Endothelial cell of umbilical vein (primary cell): ENCODE measurements at regions not wholly inside any gene's neighbourhood (a gene's known extent, or its start where the extent isn't known, plus 50 kb on each side); places are given as distances from the start of the nearest gene placed in this dataset.

Experiments used
- BruUV-seq: library from RNA; stranded (reverse); fragments of 400-500 nt; replicated peaks from 2 replicates; lab custom pipeline; 2021; lab: Mats Ljungman, UMichigan
- CTCF ChIA-PET: fragments of 300-600, 350-600 bp; sonication (Branson Sonifier 250); formaldehyde crosslinking; loops from one replicate; lab custom pipeline; 2021; ENCODE audit warnings: antibody characterized with exemption, inconsistent platforms; lab: Charles Lee
- POLR2A ChIA-PET: fragments of 300-600, 350-600 bp; sonication (Branson Sonifier 250); formaldehyde crosslinking; loops from one replicate; lab custom pipeline; 2021; ENCODE audit warnings: antibody characterized with exemption, inconsistent platforms; lab: Charles Lee
- DNase-seq: peaks from one replicate; pipeline ENCODE4 v3.0.0-alpha.2; 2011; ENCODE audit warnings: low read depth, low spot score
- FAIRE-seq: peaks from 2 replicates; lab custom pipeline; 2011; peaks lifted over from hg19 to GRCh38; lab: Jason Lieb, UNC
- H2AFZ ChIP-seq: 2 replicates; pipeline ENCODE4 v1.6.0; 2012; ENCODE audit warnings: low read depth, low read length, control low read depth, inconsistent platforms
- H3K27ac ChIP-seq: 2 replicates; pipeline ENCODE4 v1.5.1; 2011; ENCODE audit warnings: low read depth, mild to moderate bottlenecking, control low read depth, low read length, moderate library complexity; ENCODE audit not compliant: insufficient read depth
- H3K27me3 ChIP-seq, 2 experiments: 2 replicates each; pipeline versions ENCODE4 v1.6.0 to v1.6.1; 2011; ENCODE audit warnings: low read length in 2 of 2, mixed read lengths in 1 of 2; ENCODE audit not compliant: control insufficient read depth in 2 of 2, insufficient read depth in 2 of 2
- H3K36me3 ChIP-seq, 2 experiments: 2 replicates in 1 of 2; 3 replicates in 1 of 2; pipeline ENCODE4 v1.5.1; 2011; ENCODE audit warnings: low read length in 2 of 2, mild to moderate bottlenecking in 1 of 2, moderate library complexity in 1 of 2; ENCODE audit not compliant: control insufficient read depth in 2 of 2, insufficient read depth in 2 of 2; ENCODE audit errors: extremely low read depth in 1 of 2
- H3K4me1 ChIP-seq: 3 replicates; pipeline ENCODE4 v1.5.1; 2011; ENCODE audit warnings: mild to moderate bottlenecking, low read length; ENCODE audit not compliant: control insufficient read depth, insufficient read depth; ENCODE audit errors: extremely low read depth
- H3K4me2 ChIP-seq: 2 replicates; pipeline ENCODE4 v1.6.1; 2011; ENCODE audit warnings: low read length, control low read depth, mixed read lengths; ENCODE audit not compliant: insufficient read depth
- H3K4me3 ChIP-seq, 3 experiments: fragments of 200-600 bp in 1 of 3; sonication (generic), shearing (Covaris generic) in 1 of 3; replicated peaks in 1 of 3; 2 replicates each; pipeline ENCODE4 v1.5.1; 2011 to 2016; ENCODE audit warnings: control low read depth in 3 of 3, low read length in 3 of 3, mild to moderate bottlenecking in 2 of 3, inconsistent platforms in 1 of 3, low read depth in 1 of 3, moderate library complexity in 1 of 3; ENCODE audit not compliant: insufficient read depth in 1 of 3
- H3K79me2 ChIP-seq: 2 replicates; pipeline ENCODE4 v1.6.0; 2012; ENCODE audit warnings: low read length, inconsistent platforms; ENCODE audit not compliant: control insufficient read depth, insufficient read depth
- H3K9ac ChIP-seq: replicated peaks from 2 replicates; pipeline ENCODE3; 2011; ENCODE audit warnings: low read length, control low read depth; ENCODE audit not compliant: insufficient read depth; ENCODE audit errors: extremely low read depth
- H3K9me1 ChIP-seq: replicated peaks from 3 replicates; pipeline ENCODE4 v1.6.0; 2011; ENCODE audit warnings: mild to moderate bottlenecking, low read length; ENCODE audit not compliant: control insufficient read depth, insufficient read depth; ENCODE audit errors: extremely low read depth
- H3K9me3 ChIP-seq: replicated peaks from 2 replicates; pipeline ENCODE4 v1.5.1; 2012; ENCODE audit warnings: low read length, inconsistent platforms; ENCODE audit not compliant: control insufficient read depth, insufficient read depth
- H4K20me1 ChIP-seq: replicated peaks from 2 replicates; pipeline ENCODE3; 2011; ENCODE audit warnings: mild to moderate bottlenecking, low read length; ENCODE audit not compliant: control insufficient read depth, insufficient read depth; ENCODE audit errors: extremely low read depth
- CTCF ChIP-seq, 2 donors: IDR thresholded peaks; 1 replicate in 1 of 2; 2 replicates in 1 of 2; pipeline ENCODE4 v1.5.1; 2011; ENCODE audit warnings: low read length in 2 of 2, mild to moderate bottlenecking in 2 of 2, moderate library complexity in 2 of 2, control low read depth in 1 of 2, inconsistent platforms in 1 of 2, low read depth in 1 of 2; ENCODE audit not compliant: insufficient read depth in 1 of 2; ENCODE audit errors: extremely low read depth in 1 of 2
- EZH2 ChIP-seq: IDR thresholded peaks from 2 replicates; pipeline ENCODE4 v1.6.1; 2012; ENCODE audit warnings: borderline replicate concordance, low read depth, mild to moderate bottlenecking, moderate library complexity, low read length, inconsistent platforms; ENCODE audit not compliant: severe bottlenecking
- FOS ChIP-seq: IDR thresholded peaks from 2 replicates; pipeline ENCODE4 v1.6.1; 2011; ENCODE audit warnings: mild to moderate bottlenecking, low read length, moderate library complexity, borderline replicate concordance; ENCODE audit not compliant: insufficient read depth
- GATA2 ChIP-seq: IDR thresholded peaks from 2 replicates; pipeline ENCODE4 v1.7.0; 2011; ENCODE audit warnings: low read depth, mild to moderate bottlenecking, moderate library complexity, mixed read lengths, low read length; ENCODE audit not compliant: insufficient read length, insufficient read depth
- JUN ChIP-seq: IDR thresholded peaks from 2 replicates; pipeline ENCODE4 v1.6.1; 2011; ENCODE audit warnings: borderline replicate concordance, low read depth; ENCODE audit not compliant: insufficient read length, insufficient read depth
- MAX ChIP-seq: IDR thresholded peaks from 2 replicates; pipeline ENCODE4 v1.6.1; 2011; ENCODE audit not compliant: insufficient read depth, insufficient read length
- MYC ChIP-seq: IDR thresholded peaks from one replicate; pipeline ENCODE4 v1.6.1; 2011; ENCODE audit warnings: mild to moderate bottlenecking, low read depth, low read length
- POLR2A ChIP-seq: IDR thresholded peaks from 2 replicates; pipeline ENCODE4 v1.6.1; 2012; ENCODE audit warnings: low read depth, mild to moderate bottlenecking, control low read depth, low read length
- POLR2AphosphoS5 ChIP-seq: IDR thresholded peaks from 2 replicates; pipeline ENCODE4 v1.6.1; 2012; ENCODE audit warnings: low read depth, mild to moderate bottlenecking, control low read depth, low read length, moderate library complexity; ENCODE audit not compliant: insufficient read depth
- dilution Hi-C: fragments of 300-500 bp; cut with MboI; formaldehyde crosslinking; loops from one replicate; pipeline ENCODE4 v1.15.0; 2019; ENCODE audit warnings: low sequenced_read_pairs; ENCODE audit not compliant: extremely low pct_ligation_motif_present
- intact Hi-C: fragments of 100-400 bp; cut with micrococcal nuclease; formaldehyde crosslinking; loops from one replicate; pipeline ENCODE4 v1.10.0; 2022

DNA sequence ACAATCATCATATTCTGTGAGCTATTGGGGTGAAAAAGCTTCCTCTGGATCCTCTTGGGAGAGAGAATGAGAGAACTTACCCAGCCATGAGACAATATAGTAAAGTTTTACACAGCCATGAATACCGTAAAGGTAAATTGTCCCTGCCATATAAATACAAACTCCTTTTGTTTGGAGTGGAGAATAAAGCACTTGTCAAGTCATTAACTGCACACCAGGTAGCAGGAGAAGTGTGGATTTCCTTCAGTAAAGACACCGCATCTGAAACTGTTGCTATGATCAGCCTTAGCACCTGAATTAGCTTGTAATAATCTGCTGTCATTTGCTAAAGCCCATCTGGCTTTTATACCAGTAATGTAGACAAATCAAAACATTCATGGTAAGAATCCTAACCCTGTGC is 336.6 kb upstream of the SLCO3A1 start:
- H3K79me2 ChIP-seq = no peaks in the 10 kb centered on the region
- no peak overlapping the region for H3K4me2 ChIP-seq
- H4K20me1 ChIP-seq = no peaks in the 10 kb centered on the region
- BruUV-seq = no TSS peak
- H3K27ac ChIP-seq = no peak overlapping the region
- TF ChIP-seq POLR2A (no peak), POLR2AphosphoS5 (no peak), GATA2 (no peak), EZH2 (no peak), MAX (no peak), MYC (no peak), CTCF (IDR thresholded peaks at IDR 0.05; ENCODE audit: extremely low read depth in 1 of 2, insufficient read depth in 1 of 2, low read depth in 1 of 2, low read length in 2 of 2) (no peak), FOS (no peak), JUN (no peak)
- H2AFZ ChIP-seq = no peak overlapping the region
- FAIRE-seq (no peak), DNase-seq (no peak)
- no peak overlapping the region for H3K4me3 ChIP-seq
- H3K36me3 ChIP-seq = no peaks in the 10 kb centered on the region
- CTCF ChIA-PET = no interaction called here
- no peaks in the 10 kb centered on the region for H3K4me1 ChIP-seq
- peaks cover 5% of the 10 kb centered on the region for H3K9me3 ChIP-seq
- no peaks in the 10 kb centered on the region for H3K9me1 ChIP-seq
- dilution Hi-C loops (no loop called here), intact Hi-C loops (no loop called here)
- no peaks in the 10 kb centered on the region for H3K27me3 ChIP-seq
- H3K9ac ChIP-seq = no peak overlapping the region
- POLR2A ChIA-PET = no interaction called here
